KG1 (cell line): ENCODE measurements at regions not wholly inside any gene's neighbourhood (a gene's known extent, or its start where the extent isn't known, plus 50 kb on each side); places are given as distances from the start of the nearest gene placed in this dataset.

ENCODE experiments used
- DNase-seq: peaks from one replicate; lab custom pipeline; 2025; lab: John Stamatoyannopoulos, UW

GRCh38 chr11:115081972-115082371 lies 403.6 kb downstream of the NXPE2 start:
- DNase-seq = no peak

GRCh38 chr11:115083144-115083806 lies 404.9 kb downstream of the NXPE2 start:
- DNase-seq = no peak

- no peak for DNase-seq
Observed at GRCh38 chr11:115084231-115084630, 405.9 kb downstream of the NXPE2 start.

- no peak for DNase-seq
Observed at GRCh38 chr11:115085461-115086210, 407.3 kb downstream of the NXPE2 start.

- no peak for DNase-seq
Observed at GRCh38 chr11:115087791-115088190, 409.5 kb downstream of the NXPE2 start.

GRCh38 chr11:115092516-115092915 lies 411.7 kb downstream of the CADM1 start:
- DNase-seq = no peak

- DNase-seq = no peak
Observed at GRCh38 chr11:115097796-115098408, 406.3 kb downstream of the CADM1 start.

- DNase-seq = no peak
Observed at GRCh38 chr11:115100706-115101105, 403.5 kb downstream of the CADM1 start.

GRCh38 chr11:115103921-115104320 lies 400.3 kb downstream of the CADM1 start:
- DNase-seq = no peak

- DNase-seq = no peak
Observed at GRCh38 chr11:115104851-115105453, 399.3 kb downstream of the CADM1 start.

- no peak for DNase-seq
Observed at GRCh38 chr11:115111066-115111465, 393.1 kb downstream of the CADM1 start.

- DNase-seq = no peak
Observed at GRCh38 chr11:115112754-115113153, 391.5 kb downstream of the CADM1 start.

GRCh38 chr11:115117956-115118493 lies 386.2 kb downstream of the CADM1 start:
- no peak for DNase-seq

- no peak for DNase-seq
Observed at GRCh38 chr11:115119146-115119545, 385.1 kb downstream of the CADM1 start.
